ENCODE measurements at regions not wholly inside any gene's neighbourhood (a gene's known extent, or its start where the extent isn't known, plus 50 kb on each side); places are given as distances from the start of the nearest gene placed in this dataset.

DNA sequence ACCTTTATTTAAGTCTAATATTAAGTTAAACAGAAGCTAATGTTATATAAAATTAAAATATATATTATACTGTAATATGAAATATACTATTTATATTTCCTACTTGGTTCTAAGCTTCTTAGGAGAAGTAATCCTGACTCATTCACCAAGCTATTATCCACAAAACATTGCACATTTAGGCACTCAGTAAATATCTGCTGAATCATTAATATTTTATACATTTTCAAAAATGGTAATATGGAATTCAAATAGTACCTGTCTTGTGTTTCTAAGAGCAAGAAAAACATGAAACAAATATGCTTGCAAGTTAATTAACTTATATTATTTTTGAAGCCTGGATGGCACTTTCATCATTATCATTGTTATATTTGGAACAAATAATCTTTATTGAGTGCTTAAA lies 153.0 kb upstream of the CNTN4 start:
- Histone ChIP-seq H3K27me3 (ENCODE audit: control insufficient read depth, low read length) (no peaks in the 10 kb centered on the region), H3K27ac (ENCODE audit: low read depth, low read length) (no peak overlapping the region), H3K4me2 (ENCODE audit: low read length) (no peak overlapping the region), H3K79me2 (ENCODE audit: control insufficient read depth, low read length) (no peaks in the 10 kb centered on the region), H4K20me1 (ENCODE audit: control insufficient read depth, insufficient read depth, low read depth, low read length) (no peaks in the 10 kb centered on the region), H3K4me3 (ENCODE audit: low read length) (no peak overlapping the region), H3K4me1 (ENCODE audit: control insufficient read depth, low read length) (no peaks in the 10 kb centered on the region), H3K9me3 (ENCODE audit: control insufficient read depth, insufficient read depth, low read length) (no peaks in the 10 kb centered on the region; the same call in 1 of the 2 replicates), H3K9me2 (replicated peaks; ENCODE audit: control insufficient read depth, low read length) (no peaks in the 10 kb centered on the region), H3F3A (ENCODE audit: control insufficient read depth, insufficient read depth) (no peaks in the 10 kb centered on the region), H3K36me3 (ENCODE audit: control insufficient read depth, low read length) (no peaks in the 10 kb centered on the region)
- no peak for TF ChIP-seq EZH2phosphoT487 (IDR thresholded peaks at IDR 0.05; ENCODE audit: borderline replicate concordance, low read length)
- TF ChIP-seq, protein P1, sequence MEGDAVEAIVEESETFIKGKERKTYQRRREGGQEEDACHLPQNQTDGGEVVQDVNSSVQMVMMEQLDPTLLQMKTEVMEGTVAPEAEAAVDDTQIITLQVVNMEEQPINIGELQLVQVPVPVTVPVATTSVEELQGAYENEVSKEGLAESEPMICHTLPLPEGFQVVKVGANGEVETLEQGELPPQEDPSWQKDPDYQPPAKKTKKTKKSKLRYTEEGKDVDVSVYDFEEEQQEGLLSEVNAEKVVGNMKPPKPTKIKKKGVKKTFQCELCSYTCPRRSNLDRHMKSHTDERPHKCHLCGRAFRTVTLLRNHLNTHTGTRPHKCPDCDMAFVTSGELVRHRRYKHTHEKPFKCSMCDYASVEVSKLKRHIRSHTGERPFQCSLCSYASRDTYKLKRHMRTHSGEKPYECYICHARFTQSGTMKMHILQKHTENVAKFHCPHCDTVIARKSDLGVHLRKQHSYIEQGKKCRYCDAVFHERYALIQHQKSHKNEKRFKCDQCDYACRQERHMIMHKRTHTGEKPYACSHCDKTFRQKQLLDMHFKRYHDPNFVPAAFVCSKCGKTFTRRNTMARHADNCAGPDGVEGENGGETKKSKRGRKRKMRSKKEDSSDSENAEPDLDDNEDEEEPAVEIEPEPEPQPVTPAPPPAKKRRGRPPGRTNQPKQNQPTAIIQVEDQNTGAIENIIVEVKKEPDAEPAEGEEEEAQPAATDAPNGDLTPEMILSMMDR (IDR thresholded peaks at IDR 0.05; ENCODE audit: low read depth, low read length, poor library complexity, severe bottlenecking): no peak

DNA sequence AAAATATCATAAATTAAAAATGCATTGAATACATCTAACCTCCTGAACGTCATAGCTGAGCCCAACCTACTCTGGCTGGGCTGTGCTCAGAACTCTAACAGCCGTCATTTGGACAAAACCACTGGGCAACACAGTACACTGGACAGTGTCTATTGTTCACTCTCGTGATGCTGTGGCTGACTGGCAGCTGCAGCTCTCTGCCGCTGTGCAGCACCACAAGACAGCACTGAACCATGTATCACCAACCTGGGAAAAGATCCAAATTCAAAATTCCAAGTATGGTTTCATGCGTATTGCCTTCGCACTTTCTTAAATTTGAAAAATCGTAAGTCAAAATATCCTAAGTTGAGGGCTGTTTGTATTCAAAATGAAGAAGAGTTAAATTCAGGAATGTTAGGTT lies 145.1 kb upstream of the CNTN4 start:
- TF ChIP-seq, protein P1 (IDR thresholded peaks at IDR 0.05; ENCODE audit: low read depth, low read length, poor library complexity, severe bottlenecking): no peak
- TF ChIP-seq EZH2phosphoT487 (IDR thresholded peaks at IDR 0.05; ENCODE audit: borderline replicate concordance, low read length): no peak
- no peaks in the 10 kb centered on the region for H3K27me3 ChIP-seq (ENCODE audit: control insufficient read depth, low read length)
- no peaks in the 10 kb centered on the region for H4K20me1 ChIP-seq (ENCODE audit: control insufficient read depth, insufficient read depth, low read depth, low read length)
- H3K9me2 ChIP-seq (replicated peaks; ENCODE audit: control insufficient read depth, low read length): no peaks in the 10 kb centered on the region
- H3K4me1 ChIP-seq (ENCODE audit: control insufficient read depth, low read length): no peaks in the 10 kb centered on the region
- H3K9me3 ChIP-seq (ENCODE audit: control insufficient read depth, insufficient read depth, low read length): no peaks in the 10 kb centered on the region; the same call in 1 of the 2 replicates
- no peaks in the 10 kb centered on the region for H3F3A ChIP-seq (ENCODE audit: control insufficient read depth, insufficient read depth)
- no peaks in the 10 kb centered on the region for H3K36me3 ChIP-seq (ENCODE audit: control insufficient read depth, low read length)
- no peak overlapping the region for H3K4me2 ChIP-seq (ENCODE audit: low read length)
- no peak overlapping the region for H3K4me3 ChIP-seq (ENCODE audit: low read length)
- no peak overlapping the region for H3K27ac ChIP-seq (ENCODE audit: low read depth, low read length)
- no peaks in the 10 kb centered on the region for H3K79me2 ChIP-seq (ENCODE audit: control insufficient read depth, low read length)

DNA sequence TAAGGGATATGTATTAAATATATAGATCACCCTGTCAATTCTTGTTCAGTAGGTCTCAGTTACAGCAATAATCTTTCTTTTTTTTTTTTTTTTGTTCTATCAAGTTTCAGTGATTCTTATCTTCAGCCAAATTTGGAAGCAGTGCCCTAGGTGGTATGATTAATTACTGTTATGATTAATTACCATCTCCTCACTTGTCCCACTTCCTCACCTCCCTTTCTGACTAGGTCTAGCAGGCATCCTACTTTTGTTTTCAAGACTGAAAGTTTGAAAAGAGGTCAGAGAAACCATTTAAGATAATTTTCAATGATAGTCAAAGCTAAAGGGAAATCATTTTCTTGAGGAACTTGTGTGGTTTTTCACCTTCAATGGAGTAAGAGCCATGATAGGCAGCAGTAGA lies 144.0 kb upstream of the CNTN4 start:
- Histone ChIP-seq H3K27me3 (ENCODE audit: control insufficient read depth, low read length) (no peaks in the 10 kb centered on the region), H3K4me3 (ENCODE audit: low read length) (no peak overlapping the region), H4K20me1 (ENCODE audit: control insufficient read depth, insufficient read depth, low read depth, low read length) (no peaks in the 10 kb centered on the region), H3K9me3 (ENCODE audit: control insufficient read depth, insufficient read depth, low read length) (no peaks in the 10 kb centered on the region), H3K9me2 (replicated peaks; ENCODE audit: control insufficient read depth, low read length) (no peaks in the 10 kb centered on the region), H3K79me2 (ENCODE audit: control insufficient read depth, low read length) (no peaks in the 10 kb centered on the region), H3K27ac (ENCODE audit: low read depth, low read length) (no peak overlapping the region), H3K4me2 (ENCODE audit: low read length) (no peak overlapping the region), H3F3A (ENCODE audit: control insufficient read depth, insufficient read depth) (no peaks in the 10 kb centered on the region), H3K4me1 (ENCODE audit: control insufficient read depth, low read length) (no peaks in the 10 kb centered on the region), H3K36me3 (ENCODE audit: control insufficient read depth, low read length) (no peaks in the 10 kb centered on the region)
- no peak for TF ChIP-seq EZH2phosphoT487 (IDR thresholded peaks at IDR 0.05; ENCODE audit: borderline replicate concordance, low read length)
- TF ChIP-seq, protein P1 (IDR thresholded peaks at IDR 0.05; ENCODE audit: low read depth, low read length, poor library complexity, severe bottlenecking): no peak

DNA sequence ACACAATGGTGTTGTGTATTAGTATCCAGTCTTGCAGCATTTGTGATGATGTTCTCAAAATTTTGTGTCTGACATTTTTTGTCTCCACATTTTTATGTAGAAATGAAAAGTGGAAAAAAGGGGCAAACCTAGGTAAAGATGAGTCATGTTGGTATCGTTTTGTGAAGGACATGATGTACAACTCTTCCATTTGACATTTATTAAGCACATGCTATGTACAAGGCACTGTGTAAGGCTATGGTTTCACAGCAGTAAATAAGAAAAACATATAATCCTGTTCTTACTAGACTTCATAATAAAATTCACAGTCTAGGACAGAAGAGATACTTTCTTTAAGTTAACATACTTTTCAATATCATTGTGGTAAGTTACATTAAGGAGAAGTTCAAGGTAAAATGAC lies 143.5 kb upstream of the CNTN4 start:
- Histone ChIP-seq H4K20me1 (ENCODE audit: control insufficient read depth, insufficient read depth, low read depth, low read length) (no peaks in the 10 kb centered on the region), H3K27me3 (ENCODE audit: control insufficient read depth, low read length) (no peaks in the 10 kb centered on the region), H3F3A (ENCODE audit: control insufficient read depth, insufficient read depth) (no peaks in the 10 kb centered on the region), H3K9me2 (replicated peaks; ENCODE audit: control insufficient read depth, low read length) (no peaks in the 10 kb centered on the region), H3K4me1 (ENCODE audit: control insufficient read depth, low read length) (no peaks in the 10 kb centered on the region), H3K79me2 (ENCODE audit: control insufficient read depth, low read length) (no peaks in the 10 kb centered on the region), H3K36me3 (ENCODE audit: control insufficient read depth, low read length) (no peaks in the 10 kb centered on the region), H3K4me3 (ENCODE audit: low read length) (no peak overlapping the region), H3K27ac (ENCODE audit: low read depth, low read length) (no peak overlapping the region), H3K9me3 (ENCODE audit: control insufficient read depth, insufficient read depth, low read length) (no peaks in the 10 kb centered on the region), H3K4me2 (ENCODE audit: low read length) (no peak overlapping the region)
- TF ChIP-seq EZH2phosphoT487 (IDR thresholded peaks at IDR 0.05; ENCODE audit: borderline replicate concordance, low read length): no peak
- TF ChIP-seq, protein P1 (IDR thresholded peaks at IDR 0.05; ENCODE audit: low read depth, low read length, poor library complexity, severe bottlenecking): no peak
